ENCODE measurements at regions not wholly inside any gene's neighbourhood (a gene's known extent, or its start where the extent isn't known, plus 50 kb on each side); places are given as distances from the start of the nearest gene placed in this dataset.
"Not testable (repeated sequence)": the region's sequence is repeated elsewhere in the genome, so short reads cannot be mapped to it uniquely, and the experiment has no call there.

DNA sequence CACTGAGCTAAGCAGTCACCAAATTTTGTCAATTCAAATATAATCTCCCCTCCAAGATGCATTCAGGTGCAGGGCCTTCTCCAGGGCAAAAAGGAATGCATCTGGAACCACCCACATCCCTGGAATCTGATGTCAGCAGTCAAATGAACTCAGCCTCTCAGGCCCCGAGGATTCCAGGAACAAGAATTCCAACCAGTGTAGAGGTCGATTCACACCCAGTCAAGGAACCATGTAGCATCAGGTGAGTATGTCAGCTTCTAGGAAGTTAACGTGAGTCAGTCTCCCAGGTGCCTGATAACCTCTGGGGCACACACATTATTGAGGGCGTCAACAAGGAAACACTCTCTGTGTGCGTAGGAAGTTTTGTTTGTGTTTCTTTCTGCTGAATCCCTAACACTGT is 122.2 kb upstream of the VOPP1 start:
- TF ChIP-seq, protein P1, sequence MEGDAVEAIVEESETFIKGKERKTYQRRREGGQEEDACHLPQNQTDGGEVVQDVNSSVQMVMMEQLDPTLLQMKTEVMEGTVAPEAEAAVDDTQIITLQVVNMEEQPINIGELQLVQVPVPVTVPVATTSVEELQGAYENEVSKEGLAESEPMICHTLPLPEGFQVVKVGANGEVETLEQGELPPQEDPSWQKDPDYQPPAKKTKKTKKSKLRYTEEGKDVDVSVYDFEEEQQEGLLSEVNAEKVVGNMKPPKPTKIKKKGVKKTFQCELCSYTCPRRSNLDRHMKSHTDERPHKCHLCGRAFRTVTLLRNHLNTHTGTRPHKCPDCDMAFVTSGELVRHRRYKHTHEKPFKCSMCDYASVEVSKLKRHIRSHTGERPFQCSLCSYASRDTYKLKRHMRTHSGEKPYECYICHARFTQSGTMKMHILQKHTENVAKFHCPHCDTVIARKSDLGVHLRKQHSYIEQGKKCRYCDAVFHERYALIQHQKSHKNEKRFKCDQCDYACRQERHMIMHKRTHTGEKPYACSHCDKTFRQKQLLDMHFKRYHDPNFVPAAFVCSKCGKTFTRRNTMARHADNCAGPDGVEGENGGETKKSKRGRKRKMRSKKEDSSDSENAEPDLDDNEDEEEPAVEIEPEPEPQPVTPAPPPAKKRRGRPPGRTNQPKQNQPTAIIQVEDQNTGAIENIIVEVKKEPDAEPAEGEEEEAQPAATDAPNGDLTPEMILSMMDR (IDR thresholded peaks at IDR 0.05; ENCODE audit: insufficient read depth, low read length, poor library complexity, severe bottlenecking) = not testable (repeated sequence)
- TF ChIP-seq EZH2phosphoT487 (conservative IDR thresholded peaks at IDR 0.05; ENCODE audit: low read length) = not testable (repeated sequence)

Data from SU-DHL-6 (cell line).